ENCODE measurements at regions not wholly inside any gene's neighbourhood (a gene's known extent, or its start where the extent isn't known, plus 50 kb on each side); places are given as distances from the start of the nearest gene placed in this dataset.

DNA sequence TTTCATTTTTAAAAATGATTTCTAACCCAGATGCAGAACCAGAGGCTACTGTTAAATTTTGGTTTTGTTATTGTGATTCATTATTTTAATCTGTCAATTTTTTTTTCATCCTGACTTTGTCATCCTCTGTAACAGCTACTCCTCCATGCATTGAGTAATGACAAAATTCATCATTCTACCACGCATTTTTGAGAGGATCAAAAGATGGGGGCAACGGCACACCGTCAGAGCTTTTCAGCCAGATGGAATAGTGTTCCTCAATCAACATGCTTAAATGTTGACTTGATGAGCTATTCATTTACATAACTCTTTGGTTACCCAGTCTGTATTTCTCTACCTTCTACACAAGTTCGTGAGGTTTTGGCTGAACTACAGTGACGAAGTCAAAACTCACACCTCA, 486.3 kb downstream of the EFNB2 start:
- no peak overlapping the region for H3K4me2 ChIP-seq (ENCODE audit: low read depth, low read length)
- ChIA-PET CTCF (interaction anchor here (0.7 kb wide), 2 partner anchors 188 to 819 kb away, joined by 7 read pairs; no protein-coding TSS in a partner anchor), POLR2A (ENCODE audit: unreplicated experiment) (no interaction called here)
- no peak overlapping the region for H2BK5ac ChIP-seq (ENCODE audit: low read depth, low read length, poor library complexity, severe bottlenecking)
- H2AFZ ChIP-seq (replicated peaks; ENCODE audit: low read length, poor library complexity): no peak overlapping the region
- no peaks in the 10 kb centered on the region for H3K27me3 ChIP-seq (ENCODE audit: control insufficient read depth, insufficient read depth, low read length)
- TF ChIP-seq RFX5 (IDR thresholded peaks at IDR 0.05; ENCODE audit: low read depth, low read length) (no peak), MAZ (IDR thresholded peaks at IDR 0.05; ENCODE audit: borderline replicate concordance, low read depth, low read length) (no peak), RCOR1 (IDR thresholded peaks at IDR 0.05; ENCODE audit: insufficient replicate concordance, low read length) (no peak), RAD21 (IDR thresholded peaks at IDR 0.05; ENCODE audit: low read length) (no peak), MAFK (IDR thresholded peaks at IDR 0.05; ENCODE audit: low read depth, low read length) (no peak)
- H2AK5ac ChIP-seq (ENCODE audit: low read depth, low read length): no peak overlapping the region
- in situ Hi-C loops (cut with MboI; ENCODE audit: low sequenced_read_pairs) (no loop called here), intact Hi-C loops (cut with micrococcal nuclease) (no loop called here), dilution Hi-C loops (cut with HindIII; ENCODE audit: low sequenced_read_pairs, unreplicated experiment) (no loop called here)
- no peak overlapping the region for H3K4ac ChIP-seq (ENCODE audit: low read depth, low read length)
- H3K9me1 ChIP-seq (ENCODE audit: insufficient read depth, low read length): no peaks in the 10 kb centered on the region
- no peaks in the 10 kb centered on the region for H3K4me1 ChIP-seq (ENCODE audit: control insufficient read depth, insufficient read depth, low read length)
- no peak overlapping the region for H2BK120ac ChIP-seq (ENCODE audit: low read depth, low read length)
- H4K91ac ChIP-seq (ENCODE audit: insufficient read depth, low read depth, low read length): no peak overlapping the region
- no peak overlapping the region for H4K5ac ChIP-seq (ENCODE audit: low read depth, low read length)
- H4K20me1 ChIP-seq (ENCODE audit: insufficient read depth, low read length): no peaks in the 10 kb centered on the region
- no peaks in the 10 kb centered on the region for H3K79me1 ChIP-seq (ENCODE audit: low read depth in 1 of 2, low read length in 2 of 2)
- H3K23ac ChIP-seq (ENCODE audit: low read depth, low read length): no peak overlapping the region
- H3K9me3 ChIP-seq (ENCODE audit: control insufficient read depth, insufficient read depth, low read length): no peaks in the 10 kb centered on the region
- BruUV-seq (replicated peaks): no TSS peak
- no CpG with 5 or more reads among the region's 5 CpGs for WGBS, 2 experiments (ENCODE audit: extremely low coverage in 2 of 2, insufficient read length in 1 of 2)
- no peaks in the 10 kb centered on the region for H3K36me3 ChIP-seq (ENCODE audit: control insufficient read depth, insufficient read depth, low read length)
- no peak overlapping the region for H4K8ac ChIP-seq (ENCODE audit: low read depth in 2 of 2, low read length in 2 of 2)
- no peak overlapping the region for H2BK15ac ChIP-seq (ENCODE audit: low read depth, low read length)
- no peak overlapping the region for H3K56ac ChIP-seq (ENCODE audit: extremely low read depth, insufficient read depth, low read length)
- H2AK9ac ChIP-seq (replicated peaks; ENCODE audit: low read depth, low read length, poor library complexity): no peak overlapping the region
- no peak overlapping the region for H3K27ac ChIP-seq (ENCODE audit: insufficient read depth, low read length)
- H2BK20ac ChIP-seq (ENCODE audit: low read depth, low read length): no peak overlapping the region
- no peak overlapping the region for H3K14ac ChIP-seq (replicated peaks; ENCODE audit: low read depth, low read length)
- H3K4me3 ChIP-seq (ENCODE audit: insufficient read depth, low read depth, low read length): no peak overlapping the region
- no peak overlapping the region for H3K9ac ChIP-seq (ENCODE audit: low read depth, low read length)
- H3K18ac ChIP-seq (ENCODE audit: low read depth, low read length): no peak overlapping the region
- no peak for ATAC-seq (ENCODE audit: low read depth)
- no peak for DNase-seq

All from IMR-90 (cell line).